PFSK-1 (cell line): ENCODE measurements at regions not wholly inside any gene's neighbourhood (a gene's known extent, or its start where the extent isn't known, plus 50 kb on each side); places are given as distances from the start of the nearest gene placed in this dataset.

Experiments
- FOXP2 ChIP-seq: optimal IDR thresholded peaks from 2 replicates; pipeline ENCODE3; 2011; ENCODE audit warnings: borderline replicate concordance, control low read depth, inconsistent platforms; ENCODE audit not compliant: insufficient read depth; ENCODE audit errors: extremely low read length, extremely low read depth
- POLR2AphosphoS5 ChIP-seq: IDR thresholded peaks from 2 replicates; pipeline ENCODE4 v1.6.1; 2012; ENCODE audit warnings: low read depth, mild to moderate bottlenecking, control low read depth, low read length, moderate library complexity
- SIN3A ChIP-seq: IDR thresholded peaks from 2 replicates; pipeline ENCODE4 v1.6.1; 2012; ENCODE audit warnings: mild to moderate bottlenecking, low read length, moderate library complexity, borderline replicate concordance; ENCODE audit not compliant: insufficient read depth
- TAF1 ChIP-seq: IDR thresholded peaks from 2 replicates; pipeline ENCODE4 v1.6.1; 2012; ENCODE audit warnings: low read length, control low read depth, borderline replicate concordance; ENCODE audit not compliant: insufficient read depth
- TF ChIP-seq, protein P1 (sequence below), 2 experiments: IDR thresholded peaks; 2 replicates each; pipeline versions ENCODE4 v1.6.1 to v1.8.0; 2011 to 2012; ENCODE audit warnings: low read depth in 2 of 2, low read length in 2 of 2, control low read depth in 1 of 2, inconsistent platforms in 1 of 2, mild to moderate bottlenecking in 1 of 2, moderate library complexity in 1 of 2; ENCODE audit not compliant: insufficient read depth in 1 of 2

DNA sequence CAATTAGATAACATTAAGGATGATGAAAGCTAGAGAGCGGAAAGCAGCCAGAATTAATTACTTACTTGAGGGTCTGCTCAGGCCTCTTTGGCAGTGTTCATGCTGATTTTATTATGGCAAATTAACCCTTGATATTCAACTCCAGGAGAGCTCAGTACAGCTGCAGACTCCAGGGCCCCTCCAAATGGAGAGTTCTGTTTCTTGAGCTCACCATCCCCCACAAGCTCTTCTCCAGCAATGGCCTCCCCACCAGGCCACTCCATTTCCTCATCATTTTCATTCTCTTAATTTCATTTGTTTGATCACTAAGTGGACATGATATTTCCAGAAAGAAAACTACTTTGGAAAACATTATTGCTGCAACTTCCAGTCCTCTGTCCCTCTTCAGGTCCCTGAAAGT lies 513.3 kb upstream of the NOX3 start:
- TF ChIP-seq POLR2AphosphoS5 (no peak), SIN3A (no peak), TAF1 (no peak), FOXP2 (no peak)
- TF ChIP-seq, protein P1, sequence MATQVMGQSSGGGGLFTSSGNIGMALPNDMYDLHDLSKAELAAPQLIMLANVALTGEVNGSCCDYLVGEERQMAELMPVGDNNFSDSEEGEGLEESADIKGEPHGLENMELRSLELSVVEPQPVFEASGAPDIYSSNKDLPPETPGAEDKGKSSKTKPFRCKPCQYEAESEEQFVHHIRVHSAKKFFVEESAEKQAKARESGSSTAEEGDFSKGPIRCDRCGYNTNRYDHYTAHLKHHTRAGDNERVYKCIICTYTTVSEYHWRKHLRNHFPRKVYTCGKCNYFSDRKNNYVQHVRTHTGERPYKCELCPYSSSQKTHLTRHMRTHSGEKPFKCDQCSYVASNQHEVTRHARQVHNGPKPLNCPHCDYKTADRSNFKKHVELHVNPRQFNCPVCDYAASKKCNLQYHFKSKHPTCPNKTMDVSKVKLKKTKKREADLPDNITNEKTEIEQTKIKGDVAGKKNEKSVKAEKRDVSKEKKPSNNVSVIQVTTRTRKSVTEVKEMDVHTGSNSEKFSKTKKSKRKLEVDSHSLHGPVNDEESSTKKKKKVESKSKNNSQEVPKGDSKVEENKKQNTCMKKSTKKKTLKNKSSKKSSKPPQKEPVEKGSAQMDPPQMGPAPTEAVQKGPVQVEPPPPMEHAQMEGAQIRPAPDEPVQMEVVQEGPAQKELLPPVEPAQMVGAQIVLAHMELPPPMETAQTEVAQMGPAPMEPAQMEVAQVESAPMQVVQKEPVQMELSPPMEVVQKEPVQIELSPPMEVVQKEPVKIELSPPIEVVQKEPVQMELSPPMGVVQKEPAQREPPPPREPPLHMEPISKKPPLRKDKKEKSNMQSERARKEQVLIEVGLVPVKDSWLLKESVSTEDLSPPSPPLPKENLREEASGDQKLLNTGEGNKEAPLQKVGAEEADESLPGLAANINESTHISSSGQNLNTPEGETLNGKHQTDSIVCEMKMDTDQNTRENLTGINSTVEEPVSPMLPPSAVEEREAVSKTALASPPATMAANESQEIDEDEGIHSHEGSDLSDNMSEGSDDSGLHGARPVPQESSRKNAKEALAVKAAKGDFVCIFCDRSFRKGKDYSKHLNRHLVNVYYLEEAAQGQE (IDR thresholded peaks at IDR 0.05; ENCODE audit: insufficient read depth in 1 of 2, low read depth in 2 of 2, low read length in 2 of 2), result no peak
